Esophagus squamous epithelium (tissue), 4 donors: ENCODE measurements at regions not wholly inside any gene's neighbourhood (a gene's known extent, or its start where the extent isn't known, plus 50 kb on each side); places are given as distances from the start of the nearest gene placed in this dataset.

Source experiments
- CTCF ChIP-seq, 6 experiments: fragments of 450-650 bp in 4 of 6; fragments of 200-600 bp in 2 of 6; sonication (generic) in 2 of 6; IDR thresholded peaks; one replicate each; pipeline ENCODE4 v1.5.1; 2016 to 2019; ENCODE audit warnings: antibody characterized with exemption in 6 of 6, mild to moderate bottlenecking in 4 of 6, moderate library complexity in 4 of 6
- POLR2A ChIP-seq, 4 donors: fragments of 450-650 bp; IDR thresholded peaks; one replicate each; pipeline ENCODE4 v1.6.1; 2017; ENCODE audit warnings: antibody characterized with exemption in 4 of 4, mild to moderate bottlenecking in 4 of 4, moderate library complexity in 3 of 4

GRCh38 chr16:86384263-86384649 is 126.1 kb upstream of the FOXF1 start:
- no peak for TF ChIP-seq CTCF (IDR thresholded peaks at IDR 0.05)
- no peak for TF ChIP-seq POLR2A (IDR thresholded peaks at IDR 0.05)
